ENCODE measurements at regions not wholly inside any gene's neighbourhood (a gene's known extent, or its start where the extent isn't known, plus 50 kb on each side); places are given as distances from the start of the nearest gene placed in this dataset.

GRCh38 chr9:126205265-126205664, 121.4 kb upstream of the MVB12B start:
- TF ChIP-seq CTCF (IDR thresholded peaks at IDR 0.05) (no peak), EP300 (IDR thresholded peaks at IDR 0.05) (no peak), POLR2A (IDR thresholded peaks at IDR 0.05) (no peak)
